ENCODE measurements at regions not wholly inside any gene's neighbourhood (a gene's known extent, or its start where the extent isn't known, plus 50 kb on each side); places are given as distances from the start of the nearest gene placed in this dataset.

- Histone ChIP-seq H3K9ac (ENCODE audit: low read length) (no peak overlapping the region), H3K36me3 (ENCODE audit: insufficient read depth, low read length) (no peaks in the 10 kb centered on the region), H3K4me3 (ENCODE audit: low read depth in 1 of 2, low read length in 2 of 2) (no peak overlapping the region), H3K9me3 (ENCODE audit: low read length) (no peaks in the 10 kb centered on the region), H3K4me1 (ENCODE audit: insufficient read depth, low read length) (no peaks in the 10 kb centered on the region), H3K27ac (ENCODE audit: low read depth, low read length) (no peak overlapping the region), H3K27me3 (ENCODE audit: control insufficient read depth in 1 of 2, insufficient read depth in 2 of 2, low read length in 2 of 2) (no peaks in the 10 kb centered on the region)
Observed at GRCh38 chr13:94776300-94776699, 64.0 kb upstream of the SOX21 start.

DNA sequence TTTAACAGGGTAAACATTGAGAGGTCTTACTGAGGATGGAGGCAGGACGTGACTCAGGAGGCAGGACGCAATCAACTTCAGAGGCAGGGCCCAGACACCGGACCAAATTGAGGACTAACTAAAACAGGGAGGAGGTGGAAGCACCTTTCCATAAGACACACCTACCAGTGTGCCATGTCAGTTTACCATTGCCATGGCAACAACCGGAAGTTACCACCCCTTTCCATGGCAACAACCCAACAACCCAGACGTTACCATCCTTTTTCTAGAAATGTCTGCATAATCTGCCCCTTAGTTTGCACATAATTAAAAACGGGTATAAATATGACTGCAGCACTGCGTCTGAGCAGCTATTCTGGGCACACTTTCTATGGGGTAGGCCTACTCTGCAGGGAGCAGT, 53.5 kb upstream of the SOX21 start:
- H3K36me3 ChIP-seq (ENCODE audit: insufficient read depth, low read length), result no peaks in the 10 kb centered on the region
- H3K27me3 ChIP-seq (ENCODE audit: control insufficient read depth in 1 of 2, insufficient read depth in 2 of 2, low read length in 2 of 2), result no peaks in the 10 kb centered on the region
- no peak overlapping the region for H3K9ac ChIP-seq (ENCODE audit: low read length)
- no peaks in the 10 kb centered on the region for H3K4me1 ChIP-seq (ENCODE audit: insufficient read depth, low read length)
- H3K27ac ChIP-seq (ENCODE audit: low read depth, low read length), result no peak overlapping the region
- no peaks in the 10 kb centered on the region for H3K9me3 ChIP-seq (ENCODE audit: low read length)
- no peak overlapping the region for H3K4me3 ChIP-seq (ENCODE audit: low read depth in 1 of 2, low read length in 2 of 2)

- Histone ChIP-seq H3K4me3 (ENCODE audit: low read depth in 1 of 2, low read length in 2 of 2) (no peak overlapping the region), H3K9ac (ENCODE audit: low read length) (no peak overlapping the region), H3K9me3 (ENCODE audit: low read length) (no peaks in the 10 kb centered on the region), H3K27ac (ENCODE audit: low read depth, low read length) (no peak overlapping the region), H3K27me3 (ENCODE audit: control insufficient read depth in 1 of 2, insufficient read depth in 2 of 2, low read length in 2 of 2) (no peaks in the 10 kb centered on the region), H3K4me1 (ENCODE audit: insufficient read depth, low read length) (no peaks in the 10 kb centered on the region), H3K36me3 (ENCODE audit: insufficient read depth, low read length) (no peaks in the 10 kb centered on the region)
Observed at GRCh38 chr13:94764576-94765321, 52.4 kb upstream of the SOX21 start.

Measured in muscle layer of colon (tissue), 2 donors.